Hypothalamus (tissue), 51 donors: ENCODE measurements at regions not wholly inside any gene's neighbourhood (a gene's known extent, or its start where the extent isn't known, plus 50 kb on each side); places are given as distances from the start of the nearest gene placed in this dataset.
"Not testable (repeated sequence)": the region's sequence is repeated elsewhere in the genome, so short reads cannot be mapped to it uniquely, and the experiment has no call there.

Experiments used
- DNase-seq, 51 donors: peaks; one replicate each; lab custom pipeline; 2025; lab: John Stamatoyannopoulos, UW

GRCh38 chr7:120041798-120042197 lies 231.2 kb upstream of the KCND2 start:
- DNase-seq = no peak

- DNase-seq = no peak
Measured at GRCh38 chr7:120043250-120043649, 229.7 kb upstream of the KCND2 start.

- no peak for DNase-seq
Measured at GRCh38 chr7:120052884-120053382, 220.0 kb upstream of the KCND2 start.

GRCh38 chr7:120053390-120053961 lies 219.5 kb upstream of the KCND2 start:
- no peak for DNase-seq

GRCh38 chr7:120054376-120055100 lies 218.4 kb upstream of the KCND2 start:
- no peak for DNase-seq

- DNase-seq = no peak
Measured at GRCh38 chr7:120055300-120055699, 217.7 kb upstream of the KCND2 start.

GRCh38 chr7:120056227-120056626 lies 216.7 kb upstream of the KCND2 start:
- DNase-seq = no peak

GRCh38 chr7:120059641-120060040 lies 213.3 kb upstream of the KCND2 start:
- DNase-seq = no peak

GRCh38 chr7:120060281-120060680 lies 212.7 kb upstream of the KCND2 start:
- no peak for DNase-seq

- DNase-seq = no peak
Measured at GRCh38 chr7:120060875-120061274, 212.1 kb upstream of the KCND2 start.

- DNase-seq = no peak
Measured at GRCh38 chr7:120064565-120064964, 208.4 kb upstream of the KCND2 start.

- DNase-seq = not testable (repeated sequence)
Measured at GRCh38 chr7:120066898-120067297, 206.1 kb upstream of the KCND2 start.

GRCh38 chr7:120070201-120070600 lies 202.8 kb upstream of the KCND2 start:
- DNase-seq = no peak

- no peak for DNase-seq
Measured at GRCh38 chr7:120077777-120078176, 195.2 kb upstream of the KCND2 start.

- no peak for DNase-seq
Measured at GRCh38 chr7:120079022-120079421, 194.0 kb upstream of the KCND2 start.

- DNase-seq = no peak
Measured at GRCh38 chr7:120079704-120080103, 193.3 kb upstream of the KCND2 start.

- not testable (repeated sequence) for DNase-seq
Measured at GRCh38 chr7:120086468-120086867, 186.5 kb upstream of the KCND2 start.

GRCh38 chr7:120089968-120090367 lies 183.0 kb upstream of the KCND2 start:
- no peak for DNase-seq

GRCh38 chr7:120091807-120092206 lies 181.2 kb upstream of the KCND2 start:
- DNase-seq = no peak

- no peak for DNase-seq
Measured at GRCh38 chr7:120097020-120097419, 176.0 kb upstream of the KCND2 start.

- no peak for DNase-seq
Measured at GRCh38 chr7:120097774-120098173, 175.2 kb upstream of the KCND2 start.

GRCh38 chr7:120108376-120108775 lies 164.6 kb upstream of the KCND2 start:
- no peak for DNase-seq
